K562 (cell line): ENCODE measurements at regions not wholly inside any gene's neighbourhood (a gene's known extent, or its start where the extent isn't known, plus 50 kb on each side); places are given as distances from the start of the nearest gene placed in this dataset.

Experiments used
- BRCA1 ChIP-seq, 2 experiments: fragments of 450-650 bp in 1 of 2; sonication (generic) in 1 of 2; formaldehyde crosslinking in 1 of 2; IDR thresholded peaks; 2 replicates each; pipeline versions ENCODE4 v1.5.0 to v1.6.1; 2017 to 2020; ENCODE audit warnings: mild to moderate bottlenecking in 1 of 2, missing genetic modification reagents in 1 of 2
- C11orf30 ChIP-seq: fragments of 450-650 bp; IDR thresholded peaks from 2 replicates; pipeline ENCODE4 v1.6.1; 2016; ENCODE audit warnings: low read depth, mild to moderate bottlenecking
- MAFF ChIP-seq: IDR thresholded peaks from 2 replicates; pipeline ENCODE4 v1.6.1; 2012; ENCODE audit warnings: low read length, improper control_type of control experiment
- MAFG ChIP-seq: fragments of 450-650 bp; conservative IDR thresholded peaks from 2 replicates; pipeline ENCODE4 v1.6.1; 2016; ENCODE audit warnings: missing genetic modification characterization, missing compliant biosample characterization
- MAFK ChIP-seq: IDR thresholded peaks from 2 replicates; pipeline ENCODE4 v1.6.1; 2011; ENCODE audit warnings: low read length, improper control_type of control experiment
- TBL1XR1 ChIP-seq, 2 experiments: IDR thresholded peaks; 2 replicates each; pipeline ENCODE4 v1.6.1; 2012; ENCODE audit warnings: improper control_type of control experiment in 2 of 2, low read length in 2 of 2, mild to moderate bottlenecking in 1 of 2
- XRCC4 ChIP-seq: IDR thresholded peaks from one replicate; pipeline ENCODE4 v1.6.1; 2011; ENCODE audit not compliant: insufficient read depth, insufficient read length; ENCODE audit errors: extremely low read depth
- ZC3H11A ChIP-seq: IDR thresholded peaks from 2 replicates; pipeline ENCODE4 v1.6.1; 2012; ENCODE audit warnings: low read depth, low read length, improper control_type of control experiment
- ZNF316 ChIP-seq: fragments of 450-650 bp; IDR thresholded peaks from 2 replicates; pipeline ENCODE4 v1.6.1; 2016
- ZNF384 ChIP-seq: IDR thresholded peaks from 2 replicates; pipeline ENCODE4 v1.6.1; 2012; ENCODE audit warnings: low read depth, low read length, improper control_type of control experiment
- TF ChIP-seq, protein P1 (sequence below), 2 experiments: fragments of 450-650 bp; formaldehyde crosslinking in 1 of 2; IDR thresholded peaks; 2 replicates each; pipeline versions ENCODE4 v1.4.0 to v1.6.1; 2014 to 2020; ENCODE audit warnings: mild to moderate bottlenecking in 2 of 2, borderline replicate concordance in 1 of 2, low read depth in 1 of 2
- TF ChIP-seq, protein P2 (sequence below): fragments of 450-650 bp; IDR thresholded peaks from 2 replicates; pipeline ENCODE4 v1.7.0; 2016; ENCODE audit warnings: borderline replicate concordance

DNA sequence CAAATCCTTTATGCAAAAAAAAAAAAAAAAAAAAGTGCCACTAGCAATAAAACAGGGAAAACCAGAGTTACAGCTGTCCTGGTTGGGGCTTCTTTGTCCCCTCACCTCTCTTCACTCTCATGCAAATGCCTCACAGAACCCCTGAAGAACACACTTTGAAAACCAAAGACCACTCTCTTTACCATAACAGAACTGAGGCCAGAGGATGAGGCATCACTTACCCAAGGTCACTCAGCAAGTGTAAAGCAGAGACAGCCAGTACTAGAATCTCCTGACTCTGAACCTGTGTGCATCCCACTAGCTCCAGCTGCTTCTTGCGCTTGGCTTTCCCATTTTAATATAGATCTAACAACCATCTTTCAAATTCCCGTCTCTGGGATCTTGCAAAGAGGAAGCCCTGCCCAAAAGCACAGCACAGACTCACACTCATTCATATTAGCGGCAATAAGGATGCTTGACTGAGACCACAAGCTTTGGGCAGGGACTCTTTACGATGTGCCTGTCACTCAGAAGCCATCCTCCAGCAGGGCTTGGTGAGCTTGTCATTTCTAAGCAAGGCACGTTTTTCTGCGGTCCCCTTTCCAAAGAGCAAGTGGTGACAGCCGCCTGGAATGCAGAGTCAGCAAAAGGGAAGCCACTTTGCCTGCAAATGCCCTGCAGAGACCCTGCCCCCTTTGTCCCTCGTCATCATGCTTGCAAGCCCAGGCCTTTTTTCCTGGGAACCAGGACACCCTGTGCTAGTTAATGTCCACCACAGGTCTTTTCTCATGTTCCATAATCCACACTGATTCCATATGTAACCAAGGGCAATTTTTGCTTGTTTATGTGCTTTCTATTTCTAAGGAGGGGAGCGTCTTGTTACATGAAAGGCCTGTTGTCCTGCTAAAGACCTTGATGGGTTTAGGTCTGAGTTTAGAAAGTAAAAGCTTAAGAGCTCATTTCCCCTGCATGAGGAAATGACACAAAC, 76.5 kb upstream of the NFIA start (continued):
- TF ChIP-seq, protein P1, sequence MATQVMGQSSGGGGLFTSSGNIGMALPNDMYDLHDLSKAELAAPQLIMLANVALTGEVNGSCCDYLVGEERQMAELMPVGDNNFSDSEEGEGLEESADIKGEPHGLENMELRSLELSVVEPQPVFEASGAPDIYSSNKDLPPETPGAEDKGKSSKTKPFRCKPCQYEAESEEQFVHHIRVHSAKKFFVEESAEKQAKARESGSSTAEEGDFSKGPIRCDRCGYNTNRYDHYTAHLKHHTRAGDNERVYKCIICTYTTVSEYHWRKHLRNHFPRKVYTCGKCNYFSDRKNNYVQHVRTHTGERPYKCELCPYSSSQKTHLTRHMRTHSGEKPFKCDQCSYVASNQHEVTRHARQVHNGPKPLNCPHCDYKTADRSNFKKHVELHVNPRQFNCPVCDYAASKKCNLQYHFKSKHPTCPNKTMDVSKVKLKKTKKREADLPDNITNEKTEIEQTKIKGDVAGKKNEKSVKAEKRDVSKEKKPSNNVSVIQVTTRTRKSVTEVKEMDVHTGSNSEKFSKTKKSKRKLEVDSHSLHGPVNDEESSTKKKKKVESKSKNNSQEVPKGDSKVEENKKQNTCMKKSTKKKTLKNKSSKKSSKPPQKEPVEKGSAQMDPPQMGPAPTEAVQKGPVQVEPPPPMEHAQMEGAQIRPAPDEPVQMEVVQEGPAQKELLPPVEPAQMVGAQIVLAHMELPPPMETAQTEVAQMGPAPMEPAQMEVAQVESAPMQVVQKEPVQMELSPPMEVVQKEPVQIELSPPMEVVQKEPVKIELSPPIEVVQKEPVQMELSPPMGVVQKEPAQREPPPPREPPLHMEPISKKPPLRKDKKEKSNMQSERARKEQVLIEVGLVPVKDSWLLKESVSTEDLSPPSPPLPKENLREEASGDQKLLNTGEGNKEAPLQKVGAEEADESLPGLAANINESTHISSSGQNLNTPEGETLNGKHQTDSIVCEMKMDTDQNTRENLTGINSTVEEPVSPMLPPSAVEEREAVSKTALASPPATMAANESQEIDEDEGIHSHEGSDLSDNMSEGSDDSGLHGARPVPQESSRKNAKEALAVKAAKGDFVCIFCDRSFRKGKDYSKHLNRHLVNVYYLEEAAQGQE (IDR thresholded peaks at IDR 0.05; ENCODE audit: borderline replicate concordance): no peak
- TF ChIP-seq, protein P1 (CRISPR knock-in tag; IDR thresholded peaks at IDR 0.05; ENCODE audit: low read depth): no peak
- TF ChIP-seq TBL1XR1 (IDR thresholded peaks at IDR 0.05; ENCODE audit: low read length in 2 of 2) (no peak), XRCC4 (no peak), MAFK (peak; percentile 92), C11orf30 (peak; percentile 95), ZNF384 (0 out of 2 replicates have a peak, but pooled peaks have one; percentile 12), ZC3H11A (no peak), BRCA1 (IDR thresholded peaks at IDR 0.05) (no peak), BRCA1 (CRISPR knock-in tag; IDR thresholded peaks at IDR 0.05) (no peak), MAFG (tag) (peak; percentile 93), ZNF316 (peak; percentile 96), MAFF (peak; percentile 92)
- TF ChIP-seq, protein P2, sequence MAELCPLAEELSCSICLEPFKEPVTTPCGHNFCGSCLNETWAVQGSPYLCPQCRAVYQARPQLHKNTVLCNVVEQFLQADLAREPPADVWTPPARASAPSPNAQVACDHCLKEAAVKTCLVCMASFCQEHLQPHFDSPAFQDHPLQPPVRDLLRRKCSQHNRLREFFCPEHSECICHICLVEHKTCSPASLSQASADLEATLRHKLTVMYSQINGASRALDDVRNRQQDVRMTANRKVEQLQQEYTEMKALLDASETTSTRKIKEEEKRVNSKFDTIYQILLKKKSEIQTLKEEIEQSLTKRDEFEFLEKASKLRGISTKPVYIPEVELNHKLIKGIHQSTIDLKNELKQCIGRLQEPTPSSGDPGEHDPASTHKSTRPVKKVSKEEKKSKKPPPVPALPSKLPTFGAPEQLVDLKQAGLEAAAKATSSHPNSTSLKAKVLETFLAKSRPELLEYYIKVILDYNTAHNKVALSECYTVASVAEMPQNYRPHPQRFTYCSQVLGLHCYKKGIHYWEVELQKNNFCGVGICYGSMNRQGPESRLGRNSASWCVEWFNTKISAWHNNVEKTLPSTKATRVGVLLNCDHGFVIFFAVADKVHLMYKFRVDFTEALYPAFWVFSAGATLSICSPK: no peak
